HG03045 (cell line): ENCODE measurements at regions not wholly inside any gene's neighbourhood (a gene's known extent, or its start where the extent isn't known, plus 50 kb on each side); places are given as distances from the start of the nearest gene placed in this dataset.
"Not testable (repeated sequence)": the region's sequence is repeated elsewhere in the genome, so short reads cannot be mapped to it uniquely, and the experiment has no call there.

Experiments used
- ATAC-seq: cut with Tn5 transposase; IDR thresholded peaks from one replicate; pipeline ENCODE4 v1.9.1; 2021; ENCODE audit warnings: mild to moderate bottlenecking, moderate library complexity; ENCODE audit not compliant: unreplicated experiment

- ATAC-seq: no peak
These were observed 301.3 kb downstream of the TFAP2B start for GRCh38 chr6:51120016-51120415.

- not testable (repeated sequence) for ATAC-seq
These were observed 302.8 kb downstream of the TFAP2B start for GRCh38 chr6:51121380-51121976.

- ATAC-seq: no peak
These were observed 310.4 kb downstream of the TFAP2B start for GRCh38 chr6:51129043-51129442.

GRCh38 chr6:51137777-51138176 lies 319.1 kb downstream of the TFAP2B start:
- ATAC-seq: no peak

- no peak for ATAC-seq
These were observed 321.3 kb downstream of the TFAP2B start for GRCh38 chr6:51139950-51140385.

- no peak for ATAC-seq
These were observed 322.4 kb downstream of the TFAP2B start for GRCh38 chr6:51141080-51141479.

GRCh38 chr6:51147756-51148155 lies 329.1 kb downstream of the TFAP2B start:
- no peak for ATAC-seq

- ATAC-seq: no peak
These were observed 333.9 kb downstream of the TFAP2B start for GRCh38 chr6:51152594-51152993.

- no peak for ATAC-seq
These were observed 334.4 kb downstream of the TFAP2B start for GRCh38 chr6:51153109-51153508.

GRCh38 chr6:51154925-51155324 lies 336.3 kb downstream of the TFAP2B start:
- not testable (repeated sequence) for ATAC-seq

- ATAC-seq: not testable (repeated sequence)
These were observed 340.6 kb downstream of the TFAP2B start for GRCh38 chr6:51159260-51159659.

- ATAC-seq: no peak
These were observed 343.1 kb downstream of the TFAP2B start for GRCh38 chr6:51161752-51162151.

- no peak for ATAC-seq
These were observed 345.3 kb downstream of the TFAP2B start for GRCh38 chr6:51163843-51164529.

- ATAC-seq: no peak
These were observed 348.2 kb downstream of the TFAP2B start for GRCh38 chr6:51166914-51167313.

GRCh38 chr6:51167468-51167867 lies 348.8 kb downstream of the TFAP2B start:
- no peak for ATAC-seq

- ATAC-seq: no peak
These were observed 364.2 kb downstream of the TFAP2B start for GRCh38 chr6:51182827-51183226.

- no peak for ATAC-seq
These were observed 365.4 kb downstream of the TFAP2B start for GRCh38 chr6:51184046-51184445.

- not testable (repeated sequence) for ATAC-seq
These were observed 374.5 kb downstream of the TFAP2B start for GRCh38 chr6:51193163-51193562.

GRCh38 chr6:51199105-51199552 lies 380.5 kb downstream of the TFAP2B start:
- no peak for ATAC-seq

GRCh38 chr6:51199733-51200260 lies 381.1 kb downstream of the TFAP2B start:
- ATAC-seq: no peak

- no peak for ATAC-seq
These were observed 382.0 kb downstream of the TFAP2B start for GRCh38 chr6:51200676-51201075.

- not testable (repeated sequence) for ATAC-seq
These were observed 384.0 kb downstream of the TFAP2B start for GRCh38 chr6:51202653-51203052.
